DOHH2 (cell line): ENCODE measurements at regions not wholly inside any gene's neighbourhood (a gene's known extent, or its start where the extent isn't known, plus 50 kb on each side); places are given as distances from the start of the nearest gene placed in this dataset.

Experiments
- CTCF ChIP-seq: fragments of 200-600 bp; sonication (generic); IDR thresholded peaks from one replicate; pipeline ENCODE4 v1.5.1; 2014; ENCODE audit warnings: antibody characterized with exemption, mild to moderate bottlenecking, low read depth, low read length; ENCODE audit not compliant: poor library complexity, severe bottlenecking
- EZH2phosphoT487 ChIP-seq: fragments of 200-600 bp; sonication (generic); IDR thresholded peaks from 2 replicates; pipeline ENCODE4 v1.6.1; 2017; ENCODE audit warnings: borderline replicate concordance, mild to moderate bottlenecking, antibody characterized with exemption, low read length, moderate library complexity, mixed read lengths

GRCh38 chr3:18766974-18767373 is 341.8 kb upstream of the SATB1 start:
- TF ChIP-seq EZH2phosphoT487: no peak
- TF ChIP-seq CTCF: no peak
